Mesenchymal stem cell (in vitro differentiated cells and primary cell): ENCODE measurements at regions not wholly inside any gene's neighbourhood (a gene's known extent, or its start where the extent isn't known, plus 50 kb on each side); places are given as distances from the start of the nearest gene placed in this dataset.
A peak's percentile ranks its signal among the peaks of the same experiment; 100 is the strongest.

Experiments used
- DNase-seq: peaks from one replicate; pipeline ENCODE4 v3.0.0-alpha.2; 2013
- H2AFZ ChIP-seq: one replicate; pipeline ENCODE4 v1.6.1; 2013; ENCODE audit warnings: low read depth, mild to moderate bottlenecking, control low read depth, inconsistent platforms, low read length, moderate library complexity
- H2AK5ac ChIP-seq: 2 replicates; pipeline ENCODE4 v1.6.1; 2013; ENCODE audit warnings: low read length, moderate library complexity, mild to moderate bottlenecking, inconsistent platforms; ENCODE audit not compliant: severe bottlenecking
- H2BK120ac ChIP-seq: one replicate; pipeline ENCODE4 v1.6.1; 2013; ENCODE audit warnings: low read depth, mild to moderate bottlenecking, inconsistent platforms, low read length, moderate library complexity
- H2BK12ac ChIP-seq, 2 experiments: one replicate each; pipeline ENCODE4 v1.6.1; 2013; ENCODE audit warnings: inconsistent platforms in 2 of 2, low read length in 2 of 2, mild to moderate bottlenecking in 2 of 2, moderate library complexity in 2 of 2, control low read depth in 1 of 2
- H2BK15ac ChIP-seq: one replicate; pipeline ENCODE4 v1.6.1; 2013; ENCODE audit warnings: mild to moderate bottlenecking, low read depth, inconsistent platforms; ENCODE audit not compliant: poor library complexity, severe bottlenecking
- H2BK5ac ChIP-seq: 2 replicates; pipeline ENCODE4 v1.6.1; 2013; ENCODE audit warnings: low read depth, mild to moderate bottlenecking, low read length, control low read depth, inconsistent platforms; ENCODE audit not compliant: poor library complexity, severe bottlenecking
- H3K14ac ChIP-seq, 2 experiments: one replicate each; pipeline ENCODE4 v1.6.1; 2013; ENCODE audit warnings: inconsistent platforms in 2 of 2, low read length in 2 of 2, control low read depth in 1 of 2, mild to moderate bottlenecking in 1 of 2, moderate library complexity in 1 of 2
- H3K18ac ChIP-seq, 2 experiments: one replicate each; pipeline ENCODE4 v1.6.1; 2013; ENCODE audit warnings: inconsistent platforms in 2 of 2, low read length in 2 of 2, control low read depth in 1 of 2, low read depth in 1 of 2, mild to moderate bottlenecking in 1 of 2
- H3K23ac ChIP-seq, 2 experiments: one replicate each; pipeline ENCODE4 v1.6.1; 2013; ENCODE audit warnings: inconsistent platforms in 2 of 2, low read length in 2 of 2, mild to moderate bottlenecking in 2 of 2, moderate library complexity in 2 of 2, control low read depth in 1 of 2
- H3K27ac ChIP-seq: 2 replicates; pipeline ENCODE4 v1.5.1; 2013; ENCODE audit warnings: mild to moderate bottlenecking, moderate library complexity, low read length, control low read depth, inconsistent platforms; ENCODE audit not compliant: poor library complexity, severe bottlenecking
- H3K27me3 ChIP-seq, 2 experiments: 2 replicates each; pipeline versions ENCODE4 v1.6.1 to v1.7.0; 2013; ENCODE audit warnings: low read length in 2 of 2, mild to moderate bottlenecking in 2 of 2, moderate library complexity in 2 of 2, control low read depth in 1 of 2, inconsistent platforms in 1 of 2; ENCODE audit not compliant: control insufficient read depth in 1 of 2, insufficient read depth in 1 of 2
- H3K36me3 ChIP-seq, 2 experiments: 2 replicates each; pipeline versions ENCODE4 v1.6.1 to v1.7.0; 2013; ENCODE audit warnings: low read length in 2 of 2, control low read depth in 1 of 2, inconsistent platforms in 1 of 2, low read depth in 1 of 2, mild to moderate bottlenecking in 1 of 2; ENCODE audit not compliant: insufficient read depth in 2 of 2, control insufficient read depth in 1 of 2
- H3K4ac ChIP-seq, 2 experiments: one replicate each; pipeline ENCODE4 v1.6.1; 2013; ENCODE audit warnings: inconsistent platforms in 2 of 2, low read length in 2 of 2, mild to moderate bottlenecking in 2 of 2, moderate library complexity in 2 of 2, control low read depth in 1 of 2, low read depth in 1 of 2
- H3K4me1 ChIP-seq: 2 replicates; pipeline ENCODE4 v1.6.1; 2013; ENCODE audit warnings: low read depth, low read length, control low read depth; ENCODE audit not compliant: control insufficient read depth, insufficient read depth
- H3K4me2 ChIP-seq: 2 replicates; pipeline ENCODE4 v1.6.1; 2013; ENCODE audit warnings: low read length, mild to moderate bottlenecking, inconsistent platforms; ENCODE audit not compliant: poor library complexity, severe bottlenecking
- H3K4me3 ChIP-seq, 2 experiments: 2 replicates each; pipeline versions ENCODE4 v1.5.1 to v1.7.0; 2013; ENCODE audit warnings: low read length in 2 of 2, mild to moderate bottlenecking in 2 of 2, control low read depth in 1 of 2, low read depth in 1 of 2; ENCODE audit not compliant: insufficient read depth in 1 of 2
- H3K79me1 ChIP-seq: replicated peaks from 2 replicates; pipeline ENCODE4 v1.6.1; 2013; ENCODE audit warnings: mild to moderate bottlenecking, control low read depth, low read length, inconsistent platforms; ENCODE audit not compliant: poor library complexity, severe bottlenecking
- H3K9ac ChIP-seq: 2 replicates; pipeline ENCODE4 v1.7.0; 2013; ENCODE audit warnings: mild to moderate bottlenecking, low read length, moderate library complexity
- H3K9me3 ChIP-seq: 2 replicates; pipeline ENCODE4 v1.7.0; 2013; ENCODE audit warnings: mild to moderate bottlenecking, low read length; ENCODE audit not compliant: control insufficient read depth
- H4K8ac ChIP-seq: one replicate; pipeline ENCODE4 v1.6.1; 2013; ENCODE audit warnings: inconsistent platforms, mild to moderate bottlenecking, low read length, moderate library complexity
- H4K91ac ChIP-seq: one replicate; pipeline ENCODE4 v1.6.1; 2013; ENCODE audit warnings: mild to moderate bottlenecking, low read length, inconsistent platforms
- WGBS: methylation state at CpG from one replicate; pipeline ENCODE4 v1.1.7; 2013; ENCODE audit warnings: mixed read lengths; 5-methylcytosine and 5-hydroxymethylcytosine counted together

- H2BK15ac ChIP-seq, result no peak overlapping the region
- H2AFZ ChIP-seq, result no peak overlapping the region
- H3K79me1 ChIP-seq, result no peaks in the 10 kb centered on the region
- H3K4me2 ChIP-seq, result no peak overlapping the region
- peak; percentile 73 for DNase-seq
- peak overlapping the region in 1 of 2 experiments; percentile 63 for H2BK12ac ChIP-seq
- no peak overlapping the region for H3K18ac ChIP-seq
- no peak overlapping the region for H4K91ac ChIP-seq
- no peak overlapping the region for H4K8ac ChIP-seq
- peaks cover under 1% of the 10 kb centered on the region for H3K9me3 ChIP-seq
- H3K27ac ChIP-seq, result no peak overlapping the region
- no peak overlapping the region for H3K4me3 ChIP-seq
- no peaks in the 10 kb centered on the region for H3K27me3 ChIP-seq
- no peak overlapping the region for H3K4ac ChIP-seq
- no peak overlapping the region for H3K14ac ChIP-seq
- H2BK120ac ChIP-seq, result no peak overlapping the region
- no peak overlapping the region for H2AK5ac ChIP-seq
- H3K4me1 ChIP-seq, result no peaks in the 10 kb centered on the region
- 78% methylated on average over 1 of the region's 1 CpG for WGBS
- no peak overlapping the region for H3K23ac ChIP-seq
- H2BK5ac ChIP-seq, result no peak overlapping the region
- no peaks in the 10 kb centered on the region for H3K36me3 ChIP-seq
- H3K9ac ChIP-seq, result no peak overlapping the region
These were observed 94.7 kb upstream of the CXXC4 start for GRCh38 chr4:104589264-104589868.

DNA sequence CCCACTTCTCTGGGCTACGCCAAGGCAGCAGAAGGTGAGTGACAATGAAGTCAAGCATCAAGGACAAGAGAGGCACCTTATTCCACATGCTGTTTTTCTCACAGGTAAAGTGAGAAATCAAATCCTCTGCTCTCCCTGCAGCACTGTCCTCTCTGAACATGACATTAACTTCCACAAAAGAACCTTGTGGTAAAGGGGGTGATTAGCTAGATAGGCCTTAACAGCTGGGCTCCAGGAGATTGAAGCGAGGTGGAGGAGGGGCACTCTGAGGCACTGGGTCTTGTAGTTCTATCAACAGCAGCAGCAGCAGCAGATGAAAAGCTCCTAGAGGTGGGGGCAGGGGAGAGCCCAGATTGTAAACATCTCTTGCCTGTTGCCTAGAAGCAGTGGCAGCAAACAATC lies 96.8 kb upstream of the CXXC4 start:
- WGBS, result 33% methylated on average over 2 of the region's 2 CpGs
- Histone ChIP-seq H4K91ac (no peak overlapping the region), H2BK120ac (no peak overlapping the region)

GRCh38 chr4:104592183-104592582 lies 97.5 kb upstream of the CXXC4 start:
- Histone ChIP-seq H4K8ac (peak overlapping the region; percentile 59), H3K9ac (no peak overlapping the region), H3K9me3 (no peaks in the 10 kb centered on the region), H3K27me3 (no peaks in the 10 kb centered on the region), H2BK15ac (no peak overlapping the region), H2BK5ac (no peak overlapping the region), H3K18ac (peak overlapping the region in 1 of 2 experiments; percentile 76), H3K4me3 (no peak overlapping the region), H3K4me1 (no peaks in the 10 kb centered on the region), H3K27ac (no peak overlapping the region), H2AK5ac (no peak overlapping the region), H4K91ac (no peak overlapping the region), H3K36me3 (no peaks in the 10 kb centered on the region), H3K23ac (no peak overlapping the region), H2BK12ac (peak overlapping the region in 1 of 2 experiments; percentile 96), H2BK120ac (no peak overlapping the region), H3K79me1 (no peaks in the 10 kb centered on the region), H3K4ac (no peak overlapping the region), H3K4me2 (no peak overlapping the region), H2AFZ (no peak overlapping the region), H3K14ac (no peak overlapping the region)
- peak; percentile 39 for DNase-seq
- 95% methylated on average over 2 of the region's 2 CpGs for WGBS

More for the DNA sequence above, 96.8 kb upstream of the CXXC4 start:
- H2BK5ac ChIP-seq, result no peak overlapping the region
- H3K79me1 ChIP-seq, result no peaks in the 10 kb centered on the region
- no peak overlapping the region for H3K4me2 ChIP-seq
- H2BK15ac ChIP-seq, result no peak overlapping the region
- H3K4ac ChIP-seq, result peak overlapping the region in 1 of 2 experiments; percentile 47
- H3K14ac ChIP-seq, result peak overlapping the region in 1 of 2 experiments; percentile 35
- H2AFZ ChIP-seq, result peak overlapping the region; percentile 10
- no peak overlapping the region for H2AK5ac ChIP-seq
- no peak overlapping the region for H3K9ac ChIP-seq
- no peaks in the 10 kb centered on the region for H3K9me3 ChIP-seq
- no peak overlapping the region for H3K27ac ChIP-seq
- no peaks in the 10 kb centered on the region for H3K27me3 ChIP-seq
- H4K8ac ChIP-seq, result no peak overlapping the region
- H3K4me3 ChIP-seq, result no peak overlapping the region
- no peak overlapping the region for H3K23ac ChIP-seq
- H3K18ac ChIP-seq, result peak overlapping the region; percentile 69 to 88
- H3K36me3 ChIP-seq, result no peaks in the 10 kb centered on the region
- H3K4me1 ChIP-seq, result no peaks in the 10 kb centered on the region
- peak overlapping the region in 1 of 2 experiments; percentile 86 for H2BK12ac ChIP-seq
- DNase-seq, result peak; percentile 94

- Histone ChIP-seq H2BK15ac (no peak overlapping the region), H3K36me3 (no peaks in the 10 kb centered on the region), H2AK5ac (no peak overlapping the region), H3K9me3 (no peaks in the 10 kb centered on the region), H3K27me3 (no peaks in the 10 kb centered on the region), H3K4me1 (no peaks in the 10 kb centered on the region), H3K4me2 (no peak overlapping the region), H3K27ac (no peak overlapping the region), H3K14ac (no peak overlapping the region), H2BK120ac (no peak overlapping the region), H2BK12ac (no peak overlapping the region), H3K18ac (peak overlapping the region in 1 of 2 experiments; percentile 70), H3K9ac (peak overlapping the region; percentile 67), H2AFZ (no peak overlapping the region), H3K23ac (no peak overlapping the region), H4K91ac (no peak overlapping the region), H4K8ac (no peak overlapping the region), H3K4me3 (peak overlapping the region in 1 of 2 experiments; percentile 66), H3K79me1 (no peaks in the 10 kb centered on the region), H2BK5ac (no peak overlapping the region), H3K4ac (no peak overlapping the region)
- DNase-seq, result peak; percentile 90
- WGBS, result 14% methylated on average over 7 of the region's 7 CpGs
These were observed 98.3 kb upstream of the CXXC4 start for GRCh38 chr4:104593019-104593418.
